K562 (cell line): ENCODE measurements at regions not wholly inside any gene's neighbourhood (a gene's known extent, or its start where the extent isn't known, plus 50 kb on each side); places are given as distances from the start of the nearest gene placed in this dataset.

Experiments used
- ATAC-seq: fragments of 200-7000 bp; cut with Tn5 transposase; 3 replicates; pipeline ENCODE4 v1.9.1; 2020; ENCODE audit warnings: moderate library complexity
- BruUV-seq: library from RNA; stranded (reverse); fragments of 400-500 nt; replicated peaks from 2 replicates; lab custom pipeline; 2021; lab: Mats Ljungman, UMichigan
- CTCF ChIA-PET: fragments of 300-600 bp; formaldehyde crosslinking; extraction: SDS; loops from one replicate; lab custom pipeline; 2021; ENCODE audit warnings: low intra/inter-chr PET ratio; lab: Yijun Ruan, JAX
- POLR2A ChIA-PET: fragments of 300-600, 350-650 bp; sonication (Branson Sonifier 250); formaldehyde crosslinking; extraction: SDS; loops from one replicate; lab custom pipeline; 2021; ENCODE audit warnings: antibody characterized with exemption, inconsistent platforms; lab: Yijun Ruan, JAX
- DNase-seq, 4 experiments: peaks; one replicate each; pipeline versions ENCODE4 v3.0.0 to v3.0.0-alpha.2; 2011 to 2018; ENCODE audit warnings: low spot score in 3 of 4, mixed read lengths in 3 of 4; ENCODE audit errors: extremely low read depth in 1 of 4
- FAIRE-seq: peaks from 2 replicates; lab custom pipeline; 2011; peaks lifted over from hg19 to GRCh38; lab: Jason Lieb, UNC
- H2AFZ ChIP-seq: 2 replicates; pipeline ENCODE4 v1.6.0; 2011; ENCODE audit warnings: low read depth, low read length, control low read depth, inconsistent platforms
- H3K27ac ChIP-seq: fragments of 200-600 bp; 3 replicates; pipeline ENCODE4 v1.8.0; 2011; ENCODE audit warnings: low read depth, mild to moderate bottlenecking, control low read depth, inconsistent platforms, low read length, moderate library complexity, mixed read lengths; ENCODE audit errors: extremely low read depth
- H3K27me3 ChIP-seq, 2 experiments: fragments of 300-600 bp in 1 of 2; 2 replicates in 1 of 2; 3 replicates in 1 of 2; pipeline versions ENCODE4 v1.6.0 to v1.8.0; 2011; ENCODE audit warnings: inconsistent platforms in 2 of 2, low read length in 2 of 2, mild to moderate bottlenecking in 1 of 2, mixed read lengths in 1 of 2, moderate library complexity in 1 of 2; ENCODE audit not compliant: control insufficient read depth in 2 of 2, insufficient read depth in 2 of 2
- H3K36me3 ChIP-seq: fragments of 300-600 bp; 3 replicates; pipeline ENCODE4 v1.8.0; 2011; ENCODE audit warnings: mild to moderate bottlenecking, low read length, inconsistent platforms; ENCODE audit not compliant: control insufficient read depth, insufficient read depth
- H3K4me1 ChIP-seq, 2 experiments: fragments of 200-600 bp in 1 of 2; replicated peaks in 1 of 2; 2 replicates in 1 of 2; 3 replicates in 1 of 2; pipeline versions ENCODE4 v1.5.1 to v1.8.0; 2011; ENCODE audit warnings: inconsistent platforms in 2 of 2, low read length in 2 of 2, mild to moderate bottlenecking in 1 of 2, mixed read lengths in 1 of 2, moderate library complexity in 1 of 2; ENCODE audit not compliant: control insufficient read depth in 2 of 2, insufficient read depth in 2 of 2
- H3K4me2 ChIP-seq: 2 replicates; pipeline ENCODE4 v1.6.1; 2011; ENCODE audit warnings: low read length, control low read depth, inconsistent platforms, mixed read lengths; ENCODE audit not compliant: insufficient read depth
- H3K4me3 ChIP-seq: fragments of 200-600 bp; sonication (generic), shearing (Covaris generic); 2 replicates; pipeline ENCODE4 v1.5.1; 2016; ENCODE audit warnings: control low read depth, inconsistent platforms
- H3K79me2 ChIP-seq: fragments of 200-600 bp; 3 replicates; pipeline ENCODE4 v1.8.0; 2011; ENCODE audit warnings: low read length, inconsistent platforms; ENCODE audit not compliant: control insufficient read depth, insufficient read depth
- H3K9ac ChIP-seq, 2 experiments: 2 replicates each; pipeline versions ENCODE4 v1.6.0 to v1.6.1; 2011; ENCODE audit warnings: low read depth in 2 of 2, low read length in 2 of 2, control low read depth in 1 of 2, inconsistent platforms in 1 of 2, mild to moderate bottlenecking in 1 of 2, mixed read lengths in 1 of 2; ENCODE audit not compliant: insufficient read depth in 1 of 2
- H3K9me1 ChIP-seq: one replicate; pipeline ENCODE4 v1.6.0; 2011; ENCODE audit warnings: inconsistent platforms, mild to moderate bottlenecking, low read length, moderate library complexity; ENCODE audit not compliant: control insufficient read depth, insufficient read depth
- H3K9me3 ChIP-seq: replicated peaks from 2 replicates; pipeline ENCODE4 v1.5.1; 2011; ENCODE audit warnings: low read depth, low read length, inconsistent platforms; ENCODE audit not compliant: control insufficient read depth, insufficient read depth
- H4K20me1 ChIP-seq: replicated peaks from 2 replicates; pipeline ENCODE4 v1.6.1; 2011; ENCODE audit warnings: low read length, inconsistent platforms, mixed read lengths; ENCODE audit not compliant: control insufficient read depth, insufficient read depth
- CREM ChIP-seq: IDR thresholded peaks from 2 replicates; pipeline ENCODE4 v1.6.1; 2014; ENCODE audit warnings: antibody characterized with exemption, low read depth
- ESRRA ChIP-seq: fragments of 450-650 bp; IDR thresholded peaks from 2 replicates; pipeline ENCODE4 v1.6.1; 2014; ENCODE audit warnings: low read depth, mild to moderate bottlenecking, moderate library complexity, borderline replicate concordance
- HMBOX1 ChIP-seq: sonication (generic); IDR thresholded peaks from 2 replicates; pipeline ENCODE4 v1.6.1; 2016
- KDM1A ChIP-seq, 2 experiments: fragments of 450-650 bp; IDR thresholded peaks; 2 replicates each; pipeline ENCODE4 v1.6.1; 2016; ENCODE audit warnings: mild to moderate bottlenecking in 2 of 2
- SFPQ ChIP-seq: fragments of 200-400 bp; formaldehyde crosslinking; IDR thresholded peaks from 2 replicates; pipeline ENCODE4 v1.6.1; 2017; ENCODE audit warnings: mild to moderate bottlenecking, low read depth, low read length, moderate library complexity
- THAP12 ChIP-seq: fragments of 250-450 bp; sonication (Bioruptor Pico); IDR thresholded peaks from 2 replicates; pipeline ENCODE4 v1.9.0; 2021; ENCODE audit warnings: mild to moderate bottlenecking, inconsistent platforms
- WGBS: fragments of 100-300 bp; shearing (Covaris generic); methylation state at CpG from one replicate; pipeline ENCODE4 v1.1.6; 2016; ENCODE audit warnings: low coverage, mixed read lengths; ENCODE audit not compliant: insufficient coverage; ENCODE audit errors: missing lambda C conversion rate; 5-methylcytosine and 5-hydroxymethylcytosine counted together
- in situ Hi-C: fragments of 300-500 bp; cut with MboI; formaldehyde crosslinking; loops from 4 replicates; pipeline ENCODE4 v1.15.0; 2018; ENCODE audit warnings: inconsistent platforms, mixed read lengths
- intact Hi-C: fragments of 100-400 bp; cut with micrococcal nuclease; formaldehyde crosslinking; loops from 2 replicates; pipeline ENCODE4 v1.14.2; 2022

- POLR2A ChIA-PET: interaction anchor here (0.6 kb wide), 1 partner anchor 20 kb away, joined by 3 read pairs; no protein-coding TSS in a partner anchor
- BruUV-seq: no TSS peak
These were observed 177.7 kb downstream of the OR4M2 start for GRCh38 chr15:22258009-22258397.

More at GRCh38 chr15:22258009-22258397, 177.7 kb downstream of the OR4M2 start:
- ATAC-seq: no peak
- no peak overlapping the region for H3K9ac ChIP-seq
- H3K27ac ChIP-seq: no peak overlapping the region
- DNase-seq: no peak
- H3K4me2 ChIP-seq: no peak overlapping the region
- H4K20me1 ChIP-seq: 0 out of 2 replicates have a peak, but pooled peaks cover 2% of the 10 kb centered on the region
- no peaks in the 10 kb centered on the region for H3K36me3 ChIP-seq
- WGBS: no CpG with 5 or more reads among the region's 75 CpGs
- H3K79me2 ChIP-seq: no peaks in the 10 kb centered on the region
- in situ Hi-C loops (no loop called here), intact Hi-C loops (no loop called here)
- no peak overlapping the region for H3K4me3 ChIP-seq
- peaks cover 5 to 23% of the 10 kb centered on the region in 2 experiments; a peak in 3 of 5 replicates for H3K27me3 ChIP-seq
- FAIRE-seq: no peak
- no peak for TF ChIP-seq THAP12 (CRISPR knock-in tag)
- TF ChIP-seq CREM: no peak
- TF ChIP-seq ESRRA: no peak
- no peak for TF ChIP-seq SFPQ
- TF ChIP-seq HMBOX1: no peak
- no peak for TF ChIP-seq KDM1A (IDR thresholded peaks at IDR 0.05)
- peaks cover 0 to 3% of the 10 kb centered on the region in 2 experiments; a peak in 1 of 5 replicates for H3K4me1 ChIP-seq
- no peaks in the 10 kb centered on the region for H3K9me3 ChIP-seq
- no peaks in the 10 kb centered on the region for H3K9me1 ChIP-seq
- H2AFZ ChIP-seq: no peak overlapping the region
- CTCF ChIA-PET: no interaction called here
